ENCODE measurements at regions not wholly inside any gene's neighbourhood (a gene's known extent, or its start where the extent isn't known, plus 50 kb on each side); places are given as distances from the start of the nearest gene placed in this dataset.

- DNase-seq (ENCODE audit: low spot score): no peak
Observed at GRCh38 chr3:148641722-148642121, 56.0 kb upstream of the AGTR1 start.

- DNase-seq (ENCODE audit: low spot score): no peak
Observed at GRCh38 chr3:148642214-148642613, 55.5 kb upstream of the AGTR1 start.

- peak; percentile 36 for DNase-seq (ENCODE audit: low spot score)
Observed at GRCh38 chr3:148642616-148643015, 55.1 kb upstream of the AGTR1 start.

GRCh38 chr3:148643389-148643840 lies 54.3 kb upstream of the AGTR1 start:
- peak; percentile 18 for DNase-seq (ENCODE audit: low spot score)

GRCh38 chr3:148646126-148646665 lies 51.5 kb upstream of the AGTR1 start:
- no peak for DNase-seq (ENCODE audit: low spot score)

All from A172 (cell line).